G401 (cell line): ENCODE measurements at regions not wholly inside any gene's neighbourhood (a gene's known extent, or its start where the extent isn't known, plus 50 kb on each side); places are given as distances from the start of the nearest gene placed in this dataset.
"Not testable (repeated sequence)": the region's sequence is repeated elsewhere in the genome, so short reads cannot be mapped to it uniquely, and the experiment has no call there.

Experiments
- DNase-seq: peaks from one replicate; pipeline ENCODE4 v3.0.0-alpha.2; 2015; ENCODE audit warnings: low spot score
- in situ Hi-C: cut with HindIII; loops from 2 replicates; pipeline ENCODE4 v1.10.0; 2016; ENCODE audit warnings: low sequenced_read_pairs, mixed read lengths

GRCh38 chr11:86861810-86862209 lies 61.5 kb downstream of the PRSS23 start:
- no peak for DNase-seq
- in situ Hi-C loops = no loop called here

DNA sequence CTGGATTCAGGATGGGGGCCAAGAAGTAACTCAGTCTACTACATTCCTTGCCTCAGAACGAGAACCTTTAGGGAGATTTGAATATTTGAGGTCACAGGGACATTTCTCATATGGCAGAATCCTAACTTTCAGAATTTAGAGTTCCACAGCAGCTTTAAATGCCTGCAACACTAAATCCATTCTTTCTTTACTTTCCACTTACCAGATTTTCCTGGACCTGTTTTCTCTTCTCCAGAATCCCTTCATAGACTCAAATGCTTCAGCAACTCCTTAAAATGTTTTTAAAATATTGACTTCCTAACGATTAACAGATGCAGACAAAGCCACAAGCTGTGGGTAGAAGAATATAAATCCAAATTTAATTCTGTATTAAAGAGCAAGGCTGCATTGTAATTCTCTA lies 63.1 kb downstream of the PRSS23 start:
- no peak for DNase-seq
- in situ Hi-C loops = no loop called here

DNA sequence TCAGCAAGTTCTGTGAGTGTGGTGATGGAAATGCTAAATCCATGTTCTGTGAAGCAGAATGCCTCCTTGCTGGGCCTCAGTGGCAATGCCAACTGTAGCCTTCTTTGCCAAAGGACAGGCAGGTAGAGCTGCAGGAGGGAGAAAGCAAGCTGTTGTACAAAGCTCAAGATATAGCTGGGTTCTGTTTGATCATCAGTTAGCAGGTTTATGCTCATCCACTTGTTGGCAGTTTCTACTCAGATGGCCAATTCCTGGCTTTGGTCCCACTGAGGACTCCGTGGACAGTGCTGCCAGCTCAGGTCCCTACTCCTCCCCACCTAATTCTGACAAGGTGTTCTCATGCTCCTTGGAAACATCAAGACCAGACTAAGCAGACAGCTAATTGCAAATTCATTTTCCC lies 65.1 kb downstream of the PRSS23 start:
- in situ Hi-C loops = no loop called here
- DNase-seq = peak; percentile 91

DNA sequence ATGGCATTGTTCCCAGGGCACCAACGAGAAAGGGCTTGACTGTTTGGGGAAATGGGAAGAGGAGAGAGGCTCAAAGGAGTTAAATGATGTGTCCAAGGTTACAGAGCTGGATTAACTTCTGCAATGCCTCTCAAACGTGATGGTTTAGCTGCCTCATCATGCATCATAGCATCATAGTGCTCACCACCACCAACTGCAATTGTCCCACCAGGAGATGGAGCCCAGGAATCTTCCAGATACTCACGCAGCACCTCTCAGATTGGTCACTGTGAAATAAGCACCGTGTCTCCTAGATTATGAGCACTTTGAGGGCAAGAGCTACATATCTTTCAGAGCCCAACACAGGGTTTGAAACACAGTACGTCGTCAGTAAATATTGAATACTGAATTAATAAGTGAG lies 69.2 kb downstream of the PRSS23 start:
- no peak for DNase-seq
- in situ Hi-C loops = no loop called here

- peak; percentile 47 for DNase-seq
- in situ Hi-C loops = no loop called here
Observed at GRCh38 chr11:86869966-86870570, 69.7 kb downstream of the PRSS23 start.

GRCh38 chr11:86873573-86874083 lies 73.3 kb downstream of the PRSS23 start:
- in situ Hi-C loops = no loop called here
- DNase-seq = no peak

GRCh38 chr11:86874304-86875056 lies 74.1 kb downstream of the PRSS23 start:
- no peak for DNase-seq
- in situ Hi-C loops = no loop called here

DNA sequence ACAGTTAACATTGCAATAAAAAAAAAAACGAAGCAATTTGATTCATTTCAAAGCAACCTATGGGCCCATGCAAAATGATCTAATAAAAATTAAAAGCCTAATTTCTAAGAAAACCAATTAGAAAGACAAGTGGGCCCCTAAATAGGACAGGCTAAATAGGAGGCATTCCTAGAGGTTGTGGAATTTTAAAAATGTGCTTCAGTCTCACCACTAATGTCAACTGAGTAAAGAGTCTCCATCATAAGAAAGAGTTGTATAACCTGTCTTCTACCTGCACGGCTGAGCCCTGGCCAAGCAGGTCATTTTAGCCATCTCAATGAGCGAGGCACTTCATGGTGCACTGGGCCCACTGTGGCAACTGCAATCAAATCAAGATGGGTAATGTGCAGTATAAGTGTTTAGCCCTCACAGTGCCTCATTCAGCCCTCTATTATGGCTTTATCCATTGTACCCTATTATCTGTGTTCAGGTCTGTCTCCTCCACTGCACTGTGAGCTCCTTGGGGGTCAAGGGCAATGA lies 76.4 kb downstream of the PRSS23 start:
- in situ Hi-C loops = no loop called here

DNA sequence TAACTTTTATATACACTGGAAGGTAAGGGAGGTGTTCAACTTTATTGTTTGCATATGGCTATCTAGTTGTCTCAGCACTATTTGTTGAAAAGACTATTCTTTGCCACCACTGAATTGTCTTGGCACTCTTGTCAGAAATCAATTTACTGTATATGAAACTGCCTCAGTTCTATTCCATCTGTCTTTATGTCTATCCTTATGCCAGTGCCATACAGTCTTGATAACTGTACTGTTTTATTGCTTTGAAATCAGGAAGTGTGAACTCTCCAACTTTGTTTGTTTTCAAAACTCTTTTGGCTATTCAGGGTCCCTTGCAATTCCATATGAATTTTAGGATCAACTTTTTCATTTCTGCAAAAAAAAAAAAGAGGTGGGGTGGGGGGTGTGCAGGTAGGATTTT lies 77.2 kb downstream of the PRSS23 start:
- DNase-seq = no peak
- in situ Hi-C loops = no loop called here

More for the DNA sequence above, 76.4 kb downstream of the PRSS23 start:
- no peak for DNase-seq

DNA sequence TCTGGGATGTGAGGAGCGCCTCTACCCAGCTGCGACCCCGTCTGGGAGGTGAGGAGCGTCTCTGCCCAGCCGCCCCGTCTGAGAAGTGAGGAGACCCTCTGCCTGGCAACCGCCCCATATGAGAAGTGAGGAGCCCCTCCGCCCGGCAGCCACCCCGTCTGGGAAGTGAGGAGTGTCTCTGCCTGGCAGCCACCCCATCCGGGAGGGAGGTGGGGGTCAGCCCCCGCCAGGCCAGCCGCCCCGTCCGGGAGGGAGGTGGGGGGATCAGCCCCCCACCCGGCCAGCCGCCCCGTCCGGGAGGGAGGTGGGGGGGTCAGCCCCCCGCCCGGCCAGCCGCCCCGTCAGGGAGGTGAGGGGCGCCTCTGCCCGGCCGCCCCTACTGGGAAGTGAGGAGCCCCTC lies 76.0 kb downstream of the FZD4 start:
- DNase-seq, in situ Hi-C loops: not testable (repeated sequence)

DNA sequence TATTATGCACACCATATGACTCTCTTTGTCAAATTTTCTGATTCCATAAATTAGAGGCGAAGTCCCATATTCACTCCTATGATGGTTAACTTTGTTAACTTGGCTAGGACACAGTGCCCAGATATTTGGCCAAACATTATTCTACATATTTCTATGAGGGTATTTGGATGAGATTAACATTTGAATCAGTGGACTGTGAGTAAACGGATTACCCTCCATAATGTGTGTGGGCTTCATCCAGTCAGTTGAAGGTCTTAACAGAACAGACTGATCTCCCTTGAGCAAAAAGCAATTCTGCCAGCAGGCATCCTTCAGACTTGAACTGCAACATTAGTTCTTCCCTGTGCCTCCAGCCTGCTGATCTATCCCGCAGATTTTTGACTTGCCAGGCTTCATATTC lies 69.9 kb downstream of the FZD4 start:
- DNase-seq = no peak
- in situ Hi-C loops = no loop called here

DNA sequence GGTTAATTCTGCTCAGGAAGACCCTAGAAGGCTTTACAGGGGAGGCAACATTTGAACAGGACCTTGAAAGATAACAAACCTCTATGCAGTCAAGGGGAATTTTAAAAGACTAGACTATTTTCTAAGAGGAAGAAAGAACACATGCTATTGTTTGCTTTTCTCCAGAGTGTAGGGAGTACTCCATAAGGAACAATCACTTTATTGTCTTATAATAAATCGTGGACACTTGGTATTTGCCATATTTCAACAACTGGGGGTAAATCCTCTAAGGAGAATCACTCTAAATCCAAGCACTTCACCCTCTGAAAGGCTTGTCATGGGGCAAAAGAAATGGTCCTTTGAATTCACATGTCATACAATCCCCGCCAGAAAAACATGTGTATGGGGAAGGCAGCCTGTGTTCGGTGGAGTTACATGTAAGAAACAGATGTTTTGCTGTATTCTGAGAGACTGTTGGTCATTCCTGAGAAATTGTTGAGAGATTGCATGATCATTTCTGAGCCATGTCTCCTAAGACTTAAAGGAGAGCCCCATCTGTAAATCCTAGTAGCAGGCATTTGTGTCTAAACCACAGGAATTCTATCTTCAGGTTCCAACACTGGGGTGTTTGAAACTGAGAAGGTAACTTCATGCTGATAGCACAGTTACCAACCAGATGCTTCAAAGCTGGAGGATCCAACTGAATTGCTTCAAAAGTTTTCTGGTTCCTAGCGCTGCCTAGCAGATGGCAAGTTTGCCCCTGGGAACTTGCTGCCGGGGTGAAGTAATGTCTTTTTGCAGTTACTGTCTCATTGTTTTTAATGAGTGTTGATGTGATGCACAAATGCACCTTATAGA lies 66.8 kb downstream of the FZD4 start:
- no peak for DNase-seq

GRCh38 chr11:86889001-86889341 lies 66.2 kb downstream of the FZD4 start:
- DNase-seq = no peak
- in situ Hi-C loops = no loop called here

More for the DNA sequence above, 66.8 kb downstream of the FZD4 start:
- in situ Hi-C loops = no loop called here

GRCh38 chr11:86891036-86891435 lies 64.2 kb downstream of the FZD4 start:
- in situ Hi-C loops = no loop called here
- DNase-seq = no peak

GRCh38 chr11:86893235-86893634 lies 62.0 kb downstream of the FZD4 start:
- in situ Hi-C loops = no loop called here
- DNase-seq = no peak
